Stimulated activated CD4-positive, alpha-beta T cell treated with anti-CD3 and anti-CD28 coated beads, Interleukin-4, amount 100 ng/mL, for 24 hours (primary cell): ENCODE measurements at regions not wholly inside any gene's neighbourhood (a gene's known extent, or its start where the extent isn't known, plus 50 kb on each side); places are given as distances from the start of the nearest gene placed in this dataset.
"Not testable (repeated sequence)": the region's sequence is repeated elsewhere in the genome, so short reads cannot be mapped to it uniquely, and the experiment has no call there.

ENCODE experiments used
- DNase-seq: peaks from one replicate; pipeline ENCODE4 v3.0.0-alpha.2; 2020

DNA sequence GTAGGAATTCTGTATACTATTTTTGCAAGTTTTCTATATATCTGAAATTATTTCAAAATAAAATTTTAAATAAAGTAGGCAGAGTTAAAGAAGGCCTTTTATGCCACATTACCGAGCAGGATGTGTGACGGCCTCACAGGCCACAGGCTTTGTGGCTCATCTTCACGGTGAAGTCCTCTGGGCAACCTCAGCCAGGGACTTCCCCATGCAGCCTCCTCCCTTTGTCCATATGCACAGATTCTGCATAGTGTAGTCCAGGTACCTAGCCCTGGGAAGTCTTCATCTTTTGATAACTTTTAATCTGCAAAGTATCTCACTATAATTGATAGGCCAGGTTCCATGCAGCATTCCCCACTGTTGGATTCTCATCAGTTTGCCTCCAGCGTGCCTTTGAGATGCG is 62.8 kb downstream of the ARHGAP11B start:
- not testable (repeated sequence) for DNase-seq

DNA sequence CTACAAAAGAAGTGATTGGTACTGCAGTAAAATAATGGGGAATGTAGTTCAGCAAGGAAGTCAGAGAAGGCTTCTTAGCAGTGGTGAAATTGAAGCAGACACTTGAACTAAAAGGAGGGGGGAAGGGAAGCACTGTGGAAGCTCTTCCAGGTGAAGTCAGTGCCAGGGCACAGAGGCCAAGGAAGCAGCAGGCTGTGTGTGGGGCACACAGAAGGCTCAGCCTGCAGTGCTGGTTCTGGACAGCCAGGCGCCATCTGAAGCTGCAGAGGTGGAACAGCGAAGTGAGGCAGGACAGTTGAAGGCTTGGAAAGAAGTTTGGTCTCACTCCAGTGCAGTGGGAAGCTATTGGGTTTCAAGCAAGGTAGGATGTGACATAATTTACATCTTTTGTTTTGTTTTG is 64.2 kb downstream of the ARHGAP11B start:
- not testable (repeated sequence) for DNase-seq

DNA sequence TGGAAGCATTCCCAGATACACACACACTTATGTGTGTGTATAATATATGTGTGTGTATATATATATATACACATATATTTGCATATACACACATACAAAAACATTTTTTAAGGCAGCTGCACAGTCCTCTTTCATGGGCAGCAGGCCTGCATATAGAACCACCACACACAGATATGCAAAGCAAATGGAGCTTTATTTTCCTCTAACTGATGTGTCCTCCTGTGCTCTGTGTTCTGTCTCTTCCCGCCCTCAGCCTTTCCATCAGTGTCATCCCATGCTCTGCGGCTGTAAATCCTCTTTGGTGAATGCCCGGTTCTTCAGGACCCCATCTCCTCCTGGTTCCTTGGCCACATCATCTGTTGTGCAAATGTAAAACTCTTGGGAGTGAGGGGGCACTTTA is 69.9 kb downstream of the ARHGAP11B start:
- not testable (repeated sequence) for DNase-seq

DNA sequence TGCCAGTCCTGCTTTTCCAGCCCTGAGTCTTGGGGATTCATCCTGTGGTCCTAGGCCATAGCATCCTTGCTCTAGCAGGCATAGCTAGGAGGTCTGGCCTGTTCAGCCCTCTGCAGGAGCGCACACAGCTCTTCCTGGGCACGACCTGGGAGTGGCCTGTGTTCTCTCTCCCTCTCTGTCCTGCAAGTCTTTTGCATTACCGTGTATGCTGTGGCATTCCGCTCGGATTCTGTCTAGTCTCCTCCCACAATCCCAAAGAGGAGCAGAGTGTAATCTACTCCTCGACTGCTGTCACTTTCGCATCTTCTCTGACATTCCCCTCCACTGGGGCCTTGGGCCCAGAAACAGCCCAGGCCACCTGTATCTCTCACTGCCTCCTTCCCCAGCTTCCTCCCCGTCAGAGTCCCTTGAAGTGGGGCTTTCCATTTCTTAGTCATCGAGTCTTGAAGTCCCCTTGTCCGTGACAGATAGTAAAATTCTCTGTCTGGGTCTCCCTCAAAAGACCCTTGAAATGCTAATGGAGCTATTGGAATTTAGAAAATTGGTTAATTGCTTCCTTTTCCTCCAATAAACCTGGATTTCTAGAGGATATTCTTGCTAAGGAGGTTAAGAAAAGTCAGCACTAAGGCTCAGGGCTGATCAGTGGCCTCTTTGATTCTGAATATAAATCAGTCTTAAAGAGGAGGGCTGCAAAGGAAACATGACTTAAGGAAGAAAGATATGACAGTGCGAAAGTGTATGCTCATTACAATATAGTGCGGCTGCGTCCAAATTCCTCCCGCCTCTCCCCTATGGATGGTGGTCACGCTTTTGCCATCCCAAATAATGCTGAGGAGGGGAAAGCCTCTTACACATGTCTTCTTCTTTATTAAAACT is 70.7 kb downstream of the ARHGAP11B start:
- DNase-seq, result not testable (repeated sequence)

DNA sequence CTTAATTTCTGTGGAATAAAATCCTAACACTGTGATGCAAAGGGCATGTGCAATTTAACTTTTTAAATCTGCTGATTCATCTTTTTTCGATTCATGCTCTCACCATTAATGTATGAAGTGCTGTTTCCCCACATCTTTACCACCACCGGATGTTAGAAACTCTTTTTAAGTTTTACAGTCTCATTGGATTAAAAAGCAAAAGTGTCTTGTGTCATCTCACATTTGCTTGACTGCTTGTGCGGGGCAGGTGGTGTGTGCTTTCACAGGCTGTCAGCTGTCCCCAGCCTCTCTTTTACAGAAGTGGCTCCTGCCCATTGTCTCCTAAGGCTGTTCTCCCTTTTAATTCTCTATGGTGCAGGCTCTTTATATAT is 71.4 kb downstream of the ARHGAP11B start:
- DNase-seq, result not testable (repeated sequence)

DNA sequence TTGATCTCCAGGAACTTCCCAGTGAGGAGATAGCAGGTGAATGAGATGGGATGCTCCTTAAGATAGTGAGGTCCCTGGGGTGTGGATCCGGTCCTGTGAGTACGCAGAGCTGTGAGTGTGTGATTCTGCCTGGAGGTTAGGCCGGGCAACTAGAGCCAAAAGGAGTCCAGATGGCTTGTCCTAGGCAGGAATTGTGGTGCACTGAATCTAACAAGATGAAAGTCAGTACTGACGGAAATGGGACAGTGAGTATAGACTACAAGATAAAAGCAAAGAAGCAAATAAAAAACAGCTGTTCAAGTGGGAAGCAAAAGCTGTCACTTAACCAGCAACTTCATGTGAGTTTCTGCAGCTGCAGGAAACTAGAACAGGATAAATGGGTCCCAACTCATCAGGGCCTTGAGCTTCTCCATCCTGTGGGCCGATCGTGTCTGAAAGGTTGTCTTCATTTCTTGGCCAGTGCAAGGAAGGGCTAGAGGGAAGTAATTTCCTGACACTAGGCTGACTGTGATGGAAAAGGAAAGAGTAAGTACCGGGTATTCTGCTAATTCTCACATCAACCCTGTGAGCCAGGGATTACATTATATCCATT is 74.2 kb downstream of the ARHGAP11B start:
- not testable (repeated sequence) for DNase-seq

DNA sequence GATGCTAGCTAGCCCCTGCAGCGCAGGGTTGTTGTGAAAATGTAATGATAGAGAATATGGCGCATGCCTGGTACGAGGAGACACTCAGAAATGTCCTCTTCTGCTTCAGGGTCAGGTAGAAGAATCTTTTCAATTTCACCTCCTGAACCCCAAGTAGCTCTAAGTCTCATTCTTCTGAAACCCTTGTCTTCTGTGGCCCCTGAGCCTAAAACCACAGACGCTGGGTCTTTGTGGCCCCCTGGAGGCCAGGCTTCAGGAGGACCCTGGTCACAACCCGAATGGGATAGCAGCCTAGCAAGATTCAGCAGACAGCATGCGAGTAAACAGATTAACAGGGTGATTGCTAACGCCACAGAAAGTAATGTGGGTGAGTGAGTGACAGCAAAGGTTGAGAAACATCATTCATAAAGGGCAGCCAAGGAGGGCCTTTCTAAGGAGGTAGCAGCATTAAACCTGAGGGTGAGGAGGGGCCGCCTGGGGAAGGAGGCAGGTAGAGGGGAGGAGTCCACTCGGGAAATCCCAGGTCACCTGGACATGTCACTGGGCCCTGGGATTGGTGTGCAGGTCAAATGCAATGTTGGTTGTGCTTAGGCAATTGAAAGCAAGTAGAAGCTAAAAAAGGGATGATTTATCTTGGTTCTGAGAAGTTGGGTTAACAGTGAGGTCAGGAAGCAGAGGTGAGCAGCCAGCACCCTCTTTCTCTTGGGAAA is 82.2 kb downstream of the ARHGAP11B start:
- not testable (repeated sequence) for DNase-seq

DNA sequence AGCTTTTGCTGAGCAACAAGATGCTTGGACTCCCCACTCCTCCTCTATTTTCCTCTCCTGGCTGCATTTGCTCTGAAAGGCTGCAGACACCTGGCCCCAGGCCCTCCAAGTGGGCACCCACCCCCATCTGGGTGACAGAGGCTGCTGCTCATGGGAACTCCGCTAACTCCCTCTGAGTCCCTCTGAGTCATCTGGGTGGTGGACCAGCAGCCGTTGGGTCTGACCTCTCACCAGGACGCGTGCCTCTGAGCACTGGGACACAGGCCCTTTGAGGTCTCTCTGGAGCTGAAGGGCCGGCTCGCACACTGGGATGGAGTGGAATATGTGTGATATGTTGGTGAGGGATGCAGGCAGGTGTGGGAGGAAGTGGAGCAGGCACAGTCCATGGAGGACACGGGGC is 82.9 kb downstream of the ARHGAP11B start:
- not testable (repeated sequence) for DNase-seq

DNA sequence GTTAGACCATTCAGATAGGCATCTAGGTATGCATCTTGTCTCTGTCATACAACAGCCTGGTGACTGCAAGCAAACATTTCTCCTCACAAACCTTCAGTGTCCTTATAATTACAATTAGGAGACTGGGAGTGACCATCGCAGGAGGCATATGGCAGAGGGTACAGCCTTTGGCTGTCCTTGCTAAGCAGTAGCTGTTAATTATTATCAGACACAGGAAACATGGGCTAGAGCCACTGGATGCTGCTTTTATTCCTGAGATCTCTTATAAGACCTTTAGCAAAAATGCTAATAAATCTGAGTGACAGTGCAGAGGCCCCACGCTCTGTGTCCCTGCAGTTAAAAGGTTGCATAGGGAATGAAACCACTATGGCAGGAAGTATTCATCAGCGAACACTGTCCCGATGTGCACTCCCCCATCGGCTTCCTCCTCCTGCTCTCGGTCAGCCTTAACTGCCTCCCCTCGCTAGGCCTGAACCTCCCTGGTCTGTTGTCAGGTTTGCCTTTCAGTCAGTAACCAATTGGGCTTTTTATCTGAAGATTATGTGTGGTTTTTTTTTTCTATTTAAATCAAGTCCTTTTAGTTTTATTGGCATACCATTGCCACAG is 92.2 kb downstream of the ARHGAP11B start:
- DNase-seq, result not testable (repeated sequence)

DNA sequence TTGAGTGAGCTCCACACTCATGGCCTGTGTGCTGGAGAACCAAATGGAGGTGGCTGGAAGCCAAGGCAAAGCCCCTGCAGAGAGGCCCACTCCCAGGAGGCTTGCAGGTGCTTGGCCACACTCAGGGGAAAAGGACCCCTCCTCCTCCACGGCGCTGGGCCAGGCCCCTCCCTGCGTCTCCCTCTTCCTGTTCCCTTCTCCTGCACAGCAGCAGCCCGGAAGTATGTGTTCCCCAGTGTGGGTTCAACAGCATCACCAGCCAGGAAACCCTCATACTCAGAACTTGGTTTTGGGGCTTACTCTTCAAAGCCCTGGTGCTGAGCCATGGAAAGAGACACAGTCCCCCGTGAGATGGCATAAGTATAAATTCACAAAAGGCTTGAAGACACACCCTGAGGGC is 93.4 kb downstream of the ARHGAP11B start:
- not testable (repeated sequence) for DNase-seq

DNA sequence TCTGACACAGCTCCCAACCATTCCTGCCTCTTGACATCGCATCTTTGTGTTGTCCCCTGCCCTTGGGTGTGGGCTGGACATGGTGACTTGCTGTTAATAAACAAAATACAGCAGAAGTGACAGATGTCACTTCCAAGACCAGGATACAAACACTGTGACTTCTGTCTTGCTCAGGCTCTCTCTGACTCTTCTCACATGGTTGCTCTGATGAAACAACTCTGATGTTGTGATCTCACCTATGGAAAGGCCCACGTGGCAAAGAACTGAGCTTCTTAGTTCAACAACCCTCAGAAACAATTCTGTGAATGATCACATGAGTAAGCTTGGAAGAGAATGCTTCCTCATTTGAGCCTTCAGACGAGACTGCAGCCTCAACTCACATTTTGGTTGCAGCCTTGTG is 94.9 kb downstream of the ARHGAP11B start:
- DNase-seq, result not testable (repeated sequence)

DNA sequence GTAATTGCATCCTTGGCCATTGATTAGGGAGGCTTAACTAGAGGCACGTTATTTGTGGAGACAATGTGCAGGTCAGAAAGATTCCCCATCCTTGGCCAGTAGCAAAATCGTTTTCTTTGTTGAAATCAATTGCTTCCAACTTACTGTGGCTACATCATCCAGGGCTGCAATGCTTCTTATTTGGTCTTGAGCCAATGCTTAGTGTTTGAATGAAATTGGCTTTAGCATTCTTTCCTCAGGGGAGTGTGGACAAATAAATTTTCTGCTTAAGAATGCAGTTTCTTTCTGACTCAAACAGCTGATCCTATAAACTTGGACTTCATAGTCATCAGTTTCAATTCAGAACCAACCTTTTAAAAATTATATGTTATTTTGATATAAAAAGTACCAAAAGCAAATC is 95.6 kb downstream of the ARHGAP11B start:
- not testable (repeated sequence) for DNase-seq

DNA sequence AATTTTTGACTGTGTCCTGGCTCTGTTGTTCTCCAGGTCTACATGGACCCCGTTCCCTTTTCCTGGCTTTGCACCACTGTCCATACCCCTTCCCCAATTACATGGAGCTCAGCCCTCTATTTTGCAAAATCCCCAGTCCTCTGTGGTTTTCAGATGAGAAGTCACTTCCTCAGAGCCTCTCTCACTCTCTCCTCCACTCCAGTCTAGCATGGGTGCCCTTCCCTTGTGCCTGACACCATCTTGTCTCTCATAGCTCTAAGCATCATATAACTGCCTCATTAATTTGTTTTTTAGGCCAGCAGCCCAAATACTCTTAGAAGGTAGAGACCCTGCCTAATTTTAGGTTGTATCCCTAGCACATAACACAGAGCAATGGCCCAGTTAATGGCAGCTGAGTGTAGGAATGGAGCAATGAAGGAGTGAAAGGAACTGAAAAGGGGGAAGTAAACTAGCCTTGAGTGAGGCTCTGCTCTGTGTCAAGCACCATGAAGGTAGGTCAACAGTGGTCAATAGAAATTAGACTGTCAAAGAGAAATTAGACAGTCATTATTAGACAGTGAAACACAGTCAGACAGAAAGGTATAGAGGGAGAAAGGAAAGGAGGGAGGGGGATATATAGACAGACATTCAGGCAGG is 97.7 kb downstream of the ARHGAP11B start:
- not testable (repeated sequence) for DNase-seq

DNA sequence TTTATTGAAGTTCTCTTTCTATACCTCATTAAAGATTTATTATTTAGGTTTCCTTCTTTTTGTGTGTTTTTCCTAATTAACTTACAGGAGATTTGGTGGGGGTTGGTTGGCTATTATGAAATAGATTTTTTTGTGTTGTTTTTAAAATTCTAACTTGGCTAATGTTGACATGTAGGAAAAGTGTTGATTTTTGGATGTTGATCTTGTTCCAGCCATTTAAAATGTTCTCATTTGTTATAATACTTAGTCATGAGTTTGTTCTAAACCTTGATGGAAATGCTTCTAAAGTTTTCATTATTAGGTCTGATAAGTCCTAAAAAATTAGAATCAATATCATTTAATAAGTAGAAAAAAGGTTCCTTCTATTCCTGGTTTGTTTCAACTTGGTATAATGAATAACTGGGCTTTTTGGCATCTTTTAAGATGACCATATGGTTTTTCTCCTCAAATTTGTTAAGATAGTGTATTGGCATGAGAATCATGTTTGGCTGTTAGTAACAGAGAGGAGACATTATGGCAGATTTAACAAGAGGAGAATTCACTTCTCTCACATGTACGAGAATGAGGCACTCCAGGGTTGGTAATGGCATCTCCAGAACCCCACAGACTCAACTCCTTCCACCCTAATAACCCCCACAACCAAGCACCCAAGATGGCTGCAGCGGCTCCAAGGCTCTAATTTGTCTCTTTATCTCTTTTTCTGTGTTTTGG is 104.1 kb downstream of the ARHGAP11B start:
- DNase-seq, result not testable (repeated sequence)

DNA sequence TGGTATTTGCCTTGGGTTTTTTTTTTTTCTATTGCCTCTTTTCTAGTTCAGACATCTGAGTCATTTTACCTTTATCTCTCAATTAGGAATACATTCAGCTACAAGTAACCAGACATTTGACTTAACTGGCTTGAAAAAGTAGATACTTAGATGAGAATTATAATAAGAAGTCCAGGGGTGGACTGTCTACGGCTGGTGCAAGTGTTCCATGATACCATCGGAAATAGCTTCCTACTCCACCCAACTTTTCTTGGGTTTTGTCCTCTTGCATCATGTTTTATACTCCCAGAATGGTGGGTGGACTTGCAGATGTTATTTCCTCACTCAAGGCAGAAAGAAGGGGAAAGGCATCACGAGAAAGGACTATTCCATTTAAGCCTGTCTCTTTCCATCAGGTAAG is 104.7 kb downstream of the ARHGAP11B start:
- DNase-seq, result not testable (repeated sequence)

DNA sequence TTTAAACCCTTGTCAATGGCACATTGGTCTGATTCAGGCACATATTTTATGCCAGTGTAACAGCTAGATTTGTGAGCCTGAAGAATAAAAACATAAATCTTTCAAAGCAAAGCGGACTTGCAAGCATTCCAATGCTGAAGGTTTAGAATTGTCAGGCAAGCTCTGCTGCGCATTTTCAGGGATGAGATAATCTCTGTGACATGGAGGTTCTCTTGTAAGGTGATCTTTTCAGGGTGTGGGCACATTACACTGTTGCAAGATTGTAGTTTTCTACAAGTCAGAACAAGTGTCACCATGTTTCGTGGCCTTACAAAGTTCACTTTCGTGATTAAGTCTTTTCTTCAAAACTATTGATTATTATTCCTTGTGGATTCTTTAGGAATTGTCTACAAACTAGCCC is 106.2 kb downstream of the ARHGAP11B start:
- DNase-seq, result not testable (repeated sequence)

DNA sequence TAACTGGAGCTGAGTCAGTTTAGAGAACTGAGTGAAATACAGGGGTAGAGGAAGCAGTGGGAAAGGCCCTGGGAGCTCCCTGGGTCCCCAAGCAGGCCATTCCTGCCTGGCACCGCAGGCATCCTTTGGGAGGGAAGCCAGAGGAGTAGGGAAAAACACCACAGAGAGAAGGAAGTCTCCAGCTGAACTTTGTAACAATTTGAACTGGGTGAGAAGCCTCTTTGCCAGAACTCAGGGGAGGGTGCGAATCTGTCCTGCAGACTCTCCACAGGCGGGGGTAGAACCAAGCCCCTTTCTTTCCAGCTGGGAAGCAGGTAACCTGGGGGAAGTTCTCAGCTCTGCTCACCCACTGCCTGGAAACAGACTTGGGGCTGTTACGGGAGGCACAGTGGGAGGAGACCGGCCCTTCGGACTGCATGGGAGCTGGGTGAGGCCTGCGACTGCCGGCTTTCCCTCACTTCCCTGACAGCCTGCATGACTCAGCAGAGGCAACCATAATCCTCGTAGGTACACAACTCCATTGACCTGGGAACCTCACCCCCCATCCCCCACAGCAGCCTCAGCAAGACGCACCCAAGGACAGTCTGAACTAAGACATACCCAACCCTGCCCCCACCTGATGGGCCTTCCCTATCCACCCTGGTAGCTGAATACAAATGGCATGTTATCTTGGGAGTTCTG is 110.1 kb downstream of the ARHGAP11B start:
- not testable (repeated sequence) for DNase-seq

DNA sequence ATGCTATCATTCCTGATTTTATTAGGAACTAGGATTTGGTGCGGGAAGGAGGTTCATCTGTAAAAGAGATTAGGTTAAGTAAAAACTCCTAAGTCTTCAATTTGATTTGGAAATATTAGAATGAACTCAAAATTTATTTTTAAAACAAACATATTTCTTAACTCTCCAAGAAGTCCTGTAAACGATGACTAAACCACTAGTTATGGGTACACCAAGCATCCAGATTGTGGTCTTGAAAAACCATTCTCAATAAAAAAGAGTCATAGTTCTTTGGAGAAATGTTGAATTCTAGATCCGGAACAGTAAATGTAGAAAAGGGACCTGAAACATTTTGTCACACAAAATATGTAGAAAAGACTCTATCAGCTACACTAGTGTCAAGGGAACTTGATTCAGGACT is 116.9 kb downstream of the ARHGAP11B start:
- DNase-seq, result not testable (repeated sequence)

DNA sequence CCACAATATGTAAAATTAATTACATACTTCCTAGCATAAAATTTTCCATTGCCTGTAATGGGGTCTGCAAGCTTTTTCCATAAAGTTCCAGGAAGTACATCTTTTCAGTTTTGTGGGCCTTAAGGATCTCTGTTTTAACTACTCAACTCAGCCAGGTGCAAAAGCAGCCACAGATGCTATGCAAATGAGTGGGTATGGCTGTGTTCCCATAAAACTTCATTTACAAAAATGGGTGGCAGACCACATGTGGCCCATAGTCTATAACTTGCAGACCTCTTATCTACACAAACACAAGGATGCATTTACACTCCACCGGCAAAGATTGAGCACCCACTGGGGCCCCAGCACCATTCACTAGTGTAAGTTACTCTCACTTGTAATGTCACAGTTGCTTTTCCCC is 123.1 kb downstream of the ARHGAP11B start:
- not testable (repeated sequence) for DNase-seq

DNA sequence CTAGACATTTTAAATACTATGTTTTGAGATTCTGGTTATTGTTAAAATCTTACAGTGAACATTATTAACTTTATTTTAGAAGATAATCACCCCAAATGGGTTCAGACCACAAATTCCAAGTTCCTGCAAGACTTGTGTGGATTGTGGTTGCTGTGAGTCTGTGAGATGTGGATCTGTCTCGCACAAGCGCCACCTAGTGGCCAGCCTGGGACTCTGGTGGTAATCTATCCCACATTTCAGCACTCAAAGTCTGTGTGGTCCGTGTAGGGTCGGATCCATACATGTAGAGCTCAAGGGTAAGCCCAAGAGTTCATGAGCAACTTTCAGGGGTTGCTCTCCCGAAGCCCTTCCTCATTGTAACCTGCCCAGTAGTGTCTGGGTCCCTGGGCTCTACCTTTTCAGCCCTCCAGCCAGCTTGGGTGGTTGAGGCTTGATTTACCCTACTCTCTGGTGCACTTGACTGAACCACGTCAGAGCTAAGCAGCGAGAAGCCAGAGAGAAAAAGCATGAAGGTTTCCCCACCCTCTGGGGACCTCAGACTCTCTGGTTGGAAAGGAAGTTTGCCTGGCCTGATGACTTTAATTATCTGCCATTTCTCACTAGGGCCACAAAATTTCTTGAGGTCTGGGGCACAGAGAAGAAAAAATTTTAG is 129.2 kb downstream of the ARHGAP11B start:
- peak; percentile 80 for DNase-seq

DNA sequence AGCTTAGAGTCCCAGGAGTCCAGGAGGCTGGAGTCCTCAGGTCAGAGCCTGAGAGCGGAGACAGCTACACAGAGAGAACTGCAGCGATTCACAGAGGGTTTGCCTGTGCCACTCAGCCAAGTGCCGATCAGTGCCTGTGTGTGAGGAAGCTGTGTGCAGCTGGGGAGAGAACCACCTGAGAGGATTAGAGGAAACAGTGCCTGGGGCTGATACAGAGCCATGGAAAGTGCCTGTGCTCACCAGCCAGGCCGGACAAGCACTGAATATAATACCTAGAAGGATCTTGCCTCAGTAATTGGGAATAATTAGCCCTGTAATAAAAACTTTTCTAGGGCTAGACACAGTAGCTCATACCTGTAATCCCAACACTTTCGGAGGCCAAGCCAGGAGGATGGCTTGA is 134.7 kb downstream of the ARHGAP11B start:
- DNase-seq, result not testable (repeated sequence)
